Vagina (tissue), 2 donors: ENCODE measurements at regions not wholly inside any gene's neighbourhood (a gene's known extent, or its start where the extent isn't known, plus 50 kb on each side); places are given as distances from the start of the nearest gene placed in this dataset.

ENCODE experiments used
- DNase-seq, 2 donors: peaks; one replicate each; pipeline ENCODE4 v3.0.0-alpha.2; 2017; ENCODE audit errors: extremely low spot score in 2 of 2
- H3K27ac ChIP-seq: fragments of 200-600 bp; sonication (generic); one replicate; pipeline ENCODE4 v1.5.1; 2019
- H3K27me3 ChIP-seq: fragments of 200-600 bp; sonication (generic); one replicate; pipeline ENCODE4 v1.5.1; 2019
- H3K36me3 ChIP-seq, 2 donors: fragments of 200-600 bp; sonication (generic); one replicate each; pipeline ENCODE4 v1.5.1; 2017 to 2019
- H3K4me1 ChIP-seq: fragments of 200-600 bp; sonication (generic); one replicate; pipeline ENCODE4 v1.5.1; 2019
- H3K4me3 ChIP-seq, 2 donors: fragments of 200-600 bp; sonication (generic); 1 replicate in 1 of 2; 2 replicates in 1 of 2; pipeline ENCODE4 v1.5.1; 2016 to 2019
- H3K9me3 ChIP-seq: fragments of 200-600 bp; sonication (generic); one replicate; pipeline ENCODE4 v1.5.1; 2019
- POLR2A ChIP-seq, 2 donors: fragments of 450-650 bp; IDR thresholded peaks; one replicate each; pipeline ENCODE4 v1.6.1; 2017; ENCODE audit warnings: antibody characterized with exemption in 2 of 2, mild to moderate bottlenecking in 2 of 2, moderate library complexity in 2 of 2
- POLR2AphosphoS5 ChIP-seq, 2 donors: sonication (generic); formaldehyde crosslinking; IDR thresholded peaks; one replicate each; pipeline ENCODE4 v1.9.0; 2017; ENCODE audit warnings: antibody characterized with exemption in 2 of 2, mild to moderate bottlenecking in 2 of 2, low read depth in 1 of 2; ENCODE audit not compliant: insufficient read depth in 1 of 2
- intact Hi-C: fragments of 100-400 bp; cut with DNase I; formaldehyde crosslinking; loops from one replicate; pipeline ENCODE4 v1.15.1; 2023
- TF ChIP-seq, protein P1 (sequence below), 3 experiments: fragments of 450-650 bp in 2 of 3; fragments of 200-600 bp in 1 of 3; sonication (generic) in 1 of 3; IDR thresholded peaks; one replicate each; pipeline ENCODE4 v1.5.1; 2017 to 2019; ENCODE audit warnings: antibody characterized with exemption in 3 of 3, mild to moderate bottlenecking in 2 of 3, moderate library complexity in 2 of 3

DNA sequence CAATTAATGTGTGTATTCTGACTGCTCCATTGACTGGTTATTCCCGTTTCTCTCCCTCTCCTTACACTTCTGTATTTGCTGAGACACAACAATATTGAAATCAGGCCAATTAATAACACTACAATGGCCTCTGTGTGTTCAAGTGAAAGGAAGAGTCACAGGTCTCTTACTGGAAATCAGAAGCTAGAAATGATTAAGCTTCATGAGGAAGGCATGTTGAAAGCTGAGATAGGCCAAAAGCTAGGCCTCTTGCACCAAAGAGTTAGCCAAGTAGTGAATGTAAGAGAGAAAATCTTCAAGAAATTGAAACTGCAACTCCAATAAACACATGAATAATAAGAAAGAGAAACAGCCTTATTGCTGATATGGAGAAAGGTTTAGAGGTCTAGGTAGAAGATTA is 489.5 kb upstream of the CITED2 start:
- no peak for DNase-seq
- intact Hi-C loops, result no loop called here
- no peaks in the 10 kb centered on the region for H3K9me3 ChIP-seq
- no peak overlapping the region for H3K27ac ChIP-seq
- no peaks in the 10 kb centered on the region for H3K27me3 ChIP-seq
- no peak overlapping the region for H3K4me3 ChIP-seq
- no peaks in the 10 kb centered on the region for H3K36me3 ChIP-seq
- H3K4me1 ChIP-seq, result no peaks in the 10 kb centered on the region
- TF ChIP-seq, protein P1, sequence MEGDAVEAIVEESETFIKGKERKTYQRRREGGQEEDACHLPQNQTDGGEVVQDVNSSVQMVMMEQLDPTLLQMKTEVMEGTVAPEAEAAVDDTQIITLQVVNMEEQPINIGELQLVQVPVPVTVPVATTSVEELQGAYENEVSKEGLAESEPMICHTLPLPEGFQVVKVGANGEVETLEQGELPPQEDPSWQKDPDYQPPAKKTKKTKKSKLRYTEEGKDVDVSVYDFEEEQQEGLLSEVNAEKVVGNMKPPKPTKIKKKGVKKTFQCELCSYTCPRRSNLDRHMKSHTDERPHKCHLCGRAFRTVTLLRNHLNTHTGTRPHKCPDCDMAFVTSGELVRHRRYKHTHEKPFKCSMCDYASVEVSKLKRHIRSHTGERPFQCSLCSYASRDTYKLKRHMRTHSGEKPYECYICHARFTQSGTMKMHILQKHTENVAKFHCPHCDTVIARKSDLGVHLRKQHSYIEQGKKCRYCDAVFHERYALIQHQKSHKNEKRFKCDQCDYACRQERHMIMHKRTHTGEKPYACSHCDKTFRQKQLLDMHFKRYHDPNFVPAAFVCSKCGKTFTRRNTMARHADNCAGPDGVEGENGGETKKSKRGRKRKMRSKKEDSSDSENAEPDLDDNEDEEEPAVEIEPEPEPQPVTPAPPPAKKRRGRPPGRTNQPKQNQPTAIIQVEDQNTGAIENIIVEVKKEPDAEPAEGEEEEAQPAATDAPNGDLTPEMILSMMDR (IDR thresholded peaks at IDR 0.05), result no peak
- TF ChIP-seq POLR2A (IDR thresholded peaks at IDR 0.05), result no peak
- TF ChIP-seq POLR2AphosphoS5 (IDR thresholded peaks at IDR 0.05; ENCODE audit: insufficient read depth in 1 of 2, low read depth in 1 of 2), result no peak

GRCh38 chr6:139863346-139863745 is 488.9 kb upstream of the CITED2 start:
- TF ChIP-seq POLR2AphosphoS5 (IDR thresholded peaks at IDR 0.05; ENCODE audit: insufficient read depth in 1 of 2, low read depth in 1 of 2) (no peak), POLR2A (IDR thresholded peaks at IDR 0.05) (no peak)
- TF ChIP-seq, protein P1 (IDR thresholded peaks at IDR 0.05), result no peak
- H3K4me1 ChIP-seq, result no peaks in the 10 kb centered on the region
- H3K9me3 ChIP-seq, result no peaks in the 10 kb centered on the region
- no peak for DNase-seq
- no peak overlapping the region for H3K4me3 ChIP-seq
- intact Hi-C loops, result no loop called here
- no peaks in the 10 kb centered on the region for H3K36me3 ChIP-seq
- no peak overlapping the region for H3K27ac ChIP-seq
- no peaks in the 10 kb centered on the region for H3K27me3 ChIP-seq

DNA sequence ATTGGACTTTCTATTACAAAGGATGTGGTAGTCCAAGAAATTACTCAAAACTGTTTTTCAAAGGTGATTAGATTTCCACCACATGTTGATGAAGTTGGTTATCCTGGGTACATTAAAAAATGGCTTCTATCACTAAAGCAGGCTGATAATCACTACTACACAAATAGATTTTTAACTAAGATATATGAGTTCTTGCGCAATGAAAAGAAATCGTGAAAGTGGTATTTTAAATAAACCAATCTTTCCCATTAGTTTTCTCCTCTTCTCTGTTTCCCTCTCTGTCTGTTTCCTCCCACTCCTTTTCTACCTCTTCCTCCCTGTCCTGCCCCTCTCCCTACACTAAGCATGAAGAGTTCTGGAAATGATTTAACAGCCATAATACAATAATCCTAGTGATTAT is 487.9 kb upstream of the CITED2 start:
- TF ChIP-seq POLR2A (IDR thresholded peaks at IDR 0.05) (no peak), POLR2AphosphoS5 (IDR thresholded peaks at IDR 0.05; ENCODE audit: insufficient read depth in 1 of 2, low read depth in 1 of 2) (no peak)
- TF ChIP-seq, protein P1 (IDR thresholded peaks at IDR 0.05), result no peak
- Histone ChIP-seq H3K36me3 (no peaks in the 10 kb centered on the region), H3K27me3 (no peaks in the 10 kb centered on the region), H3K27ac (no peak overlapping the region), H3K9me3 (no peaks in the 10 kb centered on the region), H3K4me3 (no peak overlapping the region), H3K4me1 (no peaks in the 10 kb centered on the region)
- no peak for DNase-seq
- intact Hi-C loops, result no loop called here

DNA sequence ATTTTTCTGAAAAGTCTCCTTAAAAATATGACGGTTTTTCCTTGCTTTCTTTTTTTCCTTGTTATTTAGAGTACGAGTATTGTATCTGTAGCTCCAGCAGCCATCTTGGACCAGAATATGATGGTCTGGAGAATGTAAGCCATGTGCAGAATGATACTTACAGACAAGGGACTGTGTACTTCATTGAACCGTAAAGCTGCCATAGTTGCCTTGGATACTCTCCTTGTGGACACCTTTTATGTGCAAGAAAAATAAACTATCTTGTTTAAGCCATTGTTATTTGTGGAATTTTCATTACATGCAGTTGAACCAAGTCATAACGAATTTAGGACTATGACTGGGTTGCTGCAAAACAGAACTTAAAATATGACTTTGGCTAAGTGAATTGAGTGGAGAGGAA is 485.8 kb upstream of the CITED2 start:
- H3K36me3 ChIP-seq, result no peaks in the 10 kb centered on the region
- H3K4me1 ChIP-seq, result no peaks in the 10 kb centered on the region
- H3K27me3 ChIP-seq, result no peaks in the 10 kb centered on the region
- DNase-seq, result no peak
- no peak overlapping the region for H3K4me3 ChIP-seq
- TF ChIP-seq, protein P1 (IDR thresholded peaks at IDR 0.05), result no peak
- TF ChIP-seq POLR2A (IDR thresholded peaks at IDR 0.05) (no peak), POLR2AphosphoS5 (IDR thresholded peaks at IDR 0.05; ENCODE audit: insufficient read depth in 1 of 2, low read depth in 1 of 2) (no peak)
- H3K27ac ChIP-seq, result no peak overlapping the region
- intact Hi-C loops, result no loop called here
- H3K9me3 ChIP-seq, result no peaks in the 10 kb centered on the region

DNA sequence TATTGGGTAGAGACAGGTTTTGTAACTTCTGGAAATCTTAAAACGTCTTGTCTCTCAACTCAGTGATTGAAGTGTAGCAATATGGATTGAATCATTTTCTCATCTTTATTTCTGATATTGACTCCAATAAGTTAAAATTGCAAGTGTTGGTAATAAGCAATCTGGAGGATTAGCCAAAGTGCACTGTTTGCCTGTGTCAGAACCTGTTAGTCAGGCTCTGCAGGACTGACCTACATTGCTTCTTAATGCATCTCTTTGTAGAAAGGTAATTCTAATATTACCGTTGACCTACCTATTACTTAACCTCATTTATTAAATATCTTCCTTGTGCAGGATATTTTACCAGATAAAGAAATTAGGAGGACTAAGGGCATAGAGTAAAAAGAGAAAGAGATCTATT is 484.0 kb upstream of the CITED2 start:
- Histone ChIP-seq H3K4me1 (no peaks in the 10 kb centered on the region), H3K36me3 (no peaks in the 10 kb centered on the region), H3K9me3 (no peaks in the 10 kb centered on the region), H3K27me3 (no peaks in the 10 kb centered on the region), H3K27ac (no peak overlapping the region), H3K4me3 (no peak overlapping the region)
- intact Hi-C loops, result no loop called here
- DNase-seq, result no peak
- TF ChIP-seq, protein P1 (IDR thresholded peaks at IDR 0.05), result no peak
- TF ChIP-seq POLR2A (IDR thresholded peaks at IDR 0.05), result no peak
- TF ChIP-seq POLR2AphosphoS5 (IDR thresholded peaks at IDR 0.05; ENCODE audit: insufficient read depth in 1 of 2, low read depth in 1 of 2), result no peak
